Mesenchymal stem cell (in vitro differentiated cells and primary cell): ENCODE measurements at regions not wholly inside any gene's neighbourhood (a gene's known extent, or its start where the extent isn't known, plus 50 kb on each side); places are given as distances from the start of the nearest gene placed in this dataset.

ENCODE experiments used
- DNase-seq: peaks from one replicate; pipeline ENCODE4 v3.0.0-alpha.2; 2013
- H2AFZ ChIP-seq: one replicate; pipeline ENCODE4 v1.6.1; 2013; ENCODE audit warnings: low read depth, mild to moderate bottlenecking, control low read depth, inconsistent platforms, low read length, moderate library complexity
- H2AK5ac ChIP-seq: 2 replicates; pipeline ENCODE4 v1.6.1; 2013; ENCODE audit warnings: low read length, moderate library complexity, mild to moderate bottlenecking, inconsistent platforms; ENCODE audit not compliant: severe bottlenecking
- H2BK120ac ChIP-seq: one replicate; pipeline ENCODE4 v1.6.1; 2013; ENCODE audit warnings: low read depth, mild to moderate bottlenecking, inconsistent platforms, low read length, moderate library complexity
- H2BK12ac ChIP-seq, 2 experiments: one replicate each; pipeline ENCODE4 v1.6.1; 2013; ENCODE audit warnings: inconsistent platforms in 2 of 2, low read length in 2 of 2, mild to moderate bottlenecking in 2 of 2, moderate library complexity in 2 of 2, control low read depth in 1 of 2
- H2BK15ac ChIP-seq: one replicate; pipeline ENCODE4 v1.6.1; 2013; ENCODE audit warnings: mild to moderate bottlenecking, low read depth, inconsistent platforms; ENCODE audit not compliant: poor library complexity, severe bottlenecking
- H2BK5ac ChIP-seq: 2 replicates; pipeline ENCODE4 v1.6.1; 2013; ENCODE audit warnings: low read depth, mild to moderate bottlenecking, low read length, control low read depth, inconsistent platforms; ENCODE audit not compliant: poor library complexity, severe bottlenecking
- H3K14ac ChIP-seq, 2 experiments: one replicate each; pipeline ENCODE4 v1.6.1; 2013; ENCODE audit warnings: inconsistent platforms in 2 of 2, low read length in 2 of 2, control low read depth in 1 of 2, mild to moderate bottlenecking in 1 of 2, moderate library complexity in 1 of 2
- H3K18ac ChIP-seq, 2 experiments: one replicate each; pipeline ENCODE4 v1.6.1; 2013; ENCODE audit warnings: inconsistent platforms in 2 of 2, low read length in 2 of 2, control low read depth in 1 of 2, low read depth in 1 of 2, mild to moderate bottlenecking in 1 of 2
- H3K23ac ChIP-seq, 2 experiments: one replicate each; pipeline ENCODE4 v1.6.1; 2013; ENCODE audit warnings: inconsistent platforms in 2 of 2, low read length in 2 of 2, mild to moderate bottlenecking in 2 of 2, moderate library complexity in 2 of 2, control low read depth in 1 of 2
- H3K27ac ChIP-seq: 2 replicates; pipeline ENCODE4 v1.5.1; 2013; ENCODE audit warnings: mild to moderate bottlenecking, moderate library complexity, low read length, control low read depth, inconsistent platforms; ENCODE audit not compliant: poor library complexity, severe bottlenecking
- H3K27me3 ChIP-seq, 2 experiments: 2 replicates each; pipeline versions ENCODE4 v1.6.1 to v1.7.0; 2013; ENCODE audit warnings: low read length in 2 of 2, mild to moderate bottlenecking in 2 of 2, moderate library complexity in 2 of 2, control low read depth in 1 of 2, inconsistent platforms in 1 of 2; ENCODE audit not compliant: control insufficient read depth in 1 of 2, insufficient read depth in 1 of 2
- H3K36me3 ChIP-seq, 2 experiments: 2 replicates each; pipeline versions ENCODE4 v1.6.1 to v1.7.0; 2013; ENCODE audit warnings: low read length in 2 of 2, control low read depth in 1 of 2, inconsistent platforms in 1 of 2, low read depth in 1 of 2, mild to moderate bottlenecking in 1 of 2; ENCODE audit not compliant: insufficient read depth in 2 of 2, control insufficient read depth in 1 of 2
- H3K4ac ChIP-seq, 2 experiments: one replicate each; pipeline ENCODE4 v1.6.1; 2013; ENCODE audit warnings: inconsistent platforms in 2 of 2, low read length in 2 of 2, mild to moderate bottlenecking in 2 of 2, moderate library complexity in 2 of 2, control low read depth in 1 of 2, low read depth in 1 of 2
- H3K4me1 ChIP-seq: 2 replicates; pipeline ENCODE4 v1.6.1; 2013; ENCODE audit warnings: low read depth, low read length, control low read depth; ENCODE audit not compliant: control insufficient read depth, insufficient read depth
- H3K4me2 ChIP-seq: 2 replicates; pipeline ENCODE4 v1.6.1; 2013; ENCODE audit warnings: low read length, mild to moderate bottlenecking, inconsistent platforms; ENCODE audit not compliant: poor library complexity, severe bottlenecking
- H3K4me3 ChIP-seq, 2 experiments: 2 replicates each; pipeline versions ENCODE4 v1.5.1 to v1.7.0; 2013; ENCODE audit warnings: low read length in 2 of 2, mild to moderate bottlenecking in 2 of 2, control low read depth in 1 of 2, low read depth in 1 of 2; ENCODE audit not compliant: insufficient read depth in 1 of 2
- H3K79me1 ChIP-seq: replicated peaks from 2 replicates; pipeline ENCODE4 v1.6.1; 2013; ENCODE audit warnings: mild to moderate bottlenecking, control low read depth, low read length, inconsistent platforms; ENCODE audit not compliant: poor library complexity, severe bottlenecking
- H3K9ac ChIP-seq: 2 replicates; pipeline ENCODE4 v1.7.0; 2013; ENCODE audit warnings: mild to moderate bottlenecking, low read length, moderate library complexity
- H3K9me3 ChIP-seq: 2 replicates; pipeline ENCODE4 v1.7.0; 2013; ENCODE audit warnings: mild to moderate bottlenecking, low read length; ENCODE audit not compliant: control insufficient read depth
- H4K8ac ChIP-seq: one replicate; pipeline ENCODE4 v1.6.1; 2013; ENCODE audit warnings: inconsistent platforms, mild to moderate bottlenecking, low read length, moderate library complexity
- H4K91ac ChIP-seq: one replicate; pipeline ENCODE4 v1.6.1; 2013; ENCODE audit warnings: mild to moderate bottlenecking, low read length, inconsistent platforms
- WGBS: methylation state at CpG from one replicate; pipeline ENCODE4 v1.1.7; 2013; ENCODE audit warnings: mixed read lengths; 5-methylcytosine and 5-hydroxymethylcytosine counted together

GRCh38 chr13:89307278-89307677 lies 1636.1 kb downstream of the SLITRK5 start:
- H2BK5ac ChIP-seq: no peak overlapping the region
- H3K27ac ChIP-seq: no peak overlapping the region
- no peak overlapping the region for H4K91ac ChIP-seq
- H4K8ac ChIP-seq: no peak overlapping the region
- no peak overlapping the region for H2AK5ac ChIP-seq
- H3K4me3 ChIP-seq: no peak overlapping the region
- 70% methylated on average over 2 of the region's 2 CpGs for WGBS
- H2BK120ac ChIP-seq: no peak overlapping the region
- no peaks in the 10 kb centered on the region for H3K4me1 ChIP-seq
- H3K4me2 ChIP-seq: no peak overlapping the region
- H2AFZ ChIP-seq: no peak overlapping the region
- H2BK12ac ChIP-seq: no peak overlapping the region
- H3K27me3 ChIP-seq: no peaks in the 10 kb centered on the region
- DNase-seq: no peak
- no peak overlapping the region for H3K9ac ChIP-seq
- no peak overlapping the region for H3K18ac ChIP-seq
- no peak overlapping the region for H3K23ac ChIP-seq
- no peaks in the 10 kb centered on the region for H3K79me1 ChIP-seq
- no peak overlapping the region for H3K14ac ChIP-seq
- H3K9me3 ChIP-seq: no peaks in the 10 kb centered on the region
- H3K4ac ChIP-seq: no peak overlapping the region
- H2BK15ac ChIP-seq: no peak overlapping the region
- no peaks in the 10 kb centered on the region for H3K36me3 ChIP-seq

GRCh38 chr13:89310943-89311672 lies 1639.9 kb downstream of the SLITRK5 start:
- Histone ChIP-seq H3K4me3 (no peak overlapping the region), H2BK5ac (no peak overlapping the region), H3K9me3 (no peaks in the 10 kb centered on the region), H3K9ac (no peak overlapping the region), H2BK15ac (no peak overlapping the region), H4K91ac (no peak overlapping the region), H4K8ac (no peak overlapping the region), H3K23ac (no peak overlapping the region), H2BK12ac (no peak overlapping the region), H2BK120ac (no peak overlapping the region), H3K79me1 (no peaks in the 10 kb centered on the region), H3K36me3 (no peaks in the 10 kb centered on the region), H3K4me2 (no peak overlapping the region), H3K4me1 (no peaks in the 10 kb centered on the region), H2AFZ (no peak overlapping the region), H2AK5ac (no peak overlapping the region), H3K18ac (no peak overlapping the region), H3K4ac (no peak overlapping the region), H3K27me3 (no peaks in the 10 kb centered on the region), H3K27ac (no peak overlapping the region), H3K14ac (no peak overlapping the region)
- WGBS: no CpG with 5 or more reads among the region's 4 CpGs
- DNase-seq: no peak

DNA sequence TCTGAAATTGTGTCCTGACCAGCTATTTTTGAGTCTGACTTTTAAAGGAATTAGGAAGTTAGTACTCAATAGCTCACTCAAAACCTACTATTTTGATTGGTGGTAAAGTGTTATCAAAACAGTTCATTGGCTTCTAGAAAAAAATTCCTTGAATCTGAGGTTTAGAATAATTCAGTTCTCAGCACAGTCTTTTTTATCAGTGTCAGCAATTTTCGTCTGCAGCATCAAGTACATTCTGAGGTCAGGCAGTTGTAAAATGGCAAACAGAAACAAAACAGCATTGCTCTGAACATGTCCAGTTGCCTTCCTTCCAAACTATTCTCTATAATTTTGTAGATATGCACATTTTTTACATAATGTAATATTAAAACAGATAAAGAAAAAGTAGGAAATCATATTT lies 1644.1 kb downstream of the SLITRK5 start:
- Histone ChIP-seq H3K4me1 (no peaks in the 10 kb centered on the region), H3K18ac (no peak overlapping the region), H2BK15ac (no peak overlapping the region), H3K4me2 (no peak overlapping the region), H2BK12ac (no peak overlapping the region), H3K9ac (no peak overlapping the region), H2AFZ (no peak overlapping the region), H2BK120ac (no peak overlapping the region), H2BK5ac (no peak overlapping the region), H4K8ac (no peak overlapping the region), H3K23ac (no peak overlapping the region), H4K91ac (no peak overlapping the region), H3K14ac (no peak overlapping the region), H3K4me3 (no peak overlapping the region), H3K79me1 (no peaks in the 10 kb centered on the region), H3K27ac (no peak overlapping the region), H3K27me3 (no peaks in the 10 kb centered on the region), H2AK5ac (no peak overlapping the region), H3K9me3 (no peaks in the 10 kb centered on the region), H3K4ac (no peak overlapping the region), H3K36me3 (no peaks in the 10 kb centered on the region)
- peak; percentile 5 for DNase-seq
- WGBS: 80% methylated on average over 1 of the region's 1 CpG

DNA sequence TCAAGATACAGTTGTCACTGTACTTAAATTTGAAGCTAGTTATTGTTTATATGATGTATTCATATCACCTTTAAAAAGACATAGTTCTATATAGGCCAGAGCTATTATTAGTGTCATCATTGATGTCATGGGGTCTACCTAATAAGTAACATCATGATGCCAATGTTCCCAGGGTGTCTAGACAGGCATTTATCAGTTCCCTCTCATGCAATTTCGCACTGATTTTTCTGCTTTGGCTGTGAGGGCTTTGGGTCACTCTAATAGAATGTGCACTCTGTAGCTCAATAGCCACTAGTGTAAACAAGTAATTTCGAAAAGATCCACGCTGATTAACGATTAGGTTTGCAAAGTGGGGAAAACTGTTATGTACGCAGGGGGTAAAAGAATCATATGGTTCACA lies 1651.3 kb downstream of the SLITRK5 start:
- no peaks in the 10 kb centered on the region for H3K4me1 ChIP-seq
- H3K9me3 ChIP-seq: peaks cover 16% of the 10 kb centered on the region
- no peak overlapping the region for H2BK5ac ChIP-seq
- H3K27me3 ChIP-seq: no peaks in the 10 kb centered on the region
- no peak overlapping the region for H4K8ac ChIP-seq
- no peaks in the 10 kb centered on the region for H3K79me1 ChIP-seq
- WGBS: 69% methylated on average over 5 of the region's 5 CpGs
- no peak overlapping the region for H3K18ac ChIP-seq
- no peak overlapping the region for H2BK15ac ChIP-seq
- H3K9ac ChIP-seq: no peak overlapping the region
- no peak overlapping the region for H2AFZ ChIP-seq
- no peak overlapping the region for H3K14ac ChIP-seq
- no peak overlapping the region for H3K23ac ChIP-seq
- H3K4ac ChIP-seq: no peak overlapping the region
- H3K27ac ChIP-seq: no peak overlapping the region
- DNase-seq: peak; percentile 15
- H2AK5ac ChIP-seq: no peak overlapping the region
- no peak overlapping the region for H4K91ac ChIP-seq
- H3K36me3 ChIP-seq: no peaks in the 10 kb centered on the region
- H3K4me3 ChIP-seq: no peak overlapping the region
- no peak overlapping the region for H2BK12ac ChIP-seq
- no peak overlapping the region for H2BK120ac ChIP-seq
- H3K4me2 ChIP-seq: no peak overlapping the region
